Gastrocnemius medialis (tissue), 4 donors: ENCODE measurements at regions not wholly inside any gene's neighbourhood (a gene's known extent, or its start where the extent isn't known, plus 50 kb on each side); places are given as distances from the start of the nearest gene placed in this dataset.

Experiments used
- CTCF ChIP-seq, 5 experiments: fragments of 450-650 bp in 3 of 5; fragments of 200-600 bp in 2 of 5; sonication (generic) in 2 of 5; IDR thresholded peaks in 4 of 5; conservative IDR thresholded peaks in 1 of 5; 1 replicate in 4 of 5; 2 replicates in 1 of 5; pipeline ENCODE4 v1.5.1; 2016 to 2019; ENCODE audit warnings: antibody characterized with exemption in 5 of 5, mild to moderate bottlenecking in 3 of 5, moderate library complexity in 3 of 5
- POLR2A ChIP-seq, 2 donors: fragments of 450-650 bp; IDR thresholded peaks; one replicate each; pipeline ENCODE4 v1.6.1; 2017; ENCODE audit warnings: antibody characterized with exemption in 2 of 2, mild to moderate bottlenecking in 2 of 2, moderate library complexity in 2 of 2

DNA sequence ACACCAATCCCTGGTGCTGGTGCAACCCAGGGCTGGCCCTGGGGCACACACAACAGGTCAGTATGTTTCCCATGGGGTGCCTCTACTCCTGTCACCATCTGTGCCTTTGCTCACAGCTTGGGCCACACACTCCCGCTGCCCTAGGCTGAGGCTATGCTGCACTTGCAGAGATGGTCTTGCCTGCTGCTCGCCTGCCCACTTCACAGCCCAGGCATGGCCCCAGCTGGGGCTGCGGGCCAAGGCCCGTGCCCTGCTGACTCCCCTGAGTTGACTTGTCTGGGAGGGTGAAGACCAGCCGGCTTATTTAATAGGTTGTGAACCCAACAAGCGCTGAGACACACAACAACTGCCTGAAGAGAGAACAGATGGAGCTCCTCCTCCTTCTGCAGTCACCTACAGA lies 184.1 kb downstream of the ZNF33B start:
- TF ChIP-seq CTCF (IDR thresholded peaks at IDR 0.05 in 4 of 5, conservative IDR thresholded peaks at IDR 0.05 in 1 of 5) (no peak), POLR2A (IDR thresholded peaks at IDR 0.05) (no peak)
